GM21423 (cell line): ENCODE measurements at regions not wholly inside any gene's neighbourhood (a gene's known extent, or its start where the extent isn't known, plus 50 kb on each side); places are given as distances from the start of the nearest gene placed in this dataset.
"Not testable (repeated sequence)": the region's sequence is repeated elsewhere in the genome, so short reads cannot be mapped to it uniquely, and the experiment has no call there.

Source experiments
- ATAC-seq: cut with Tn5 transposase; IDR thresholded peaks from one replicate; pipeline ENCODE4 v1.9.1; 2021; ENCODE audit warnings: mild to moderate bottlenecking, moderate library complexity; ENCODE audit not compliant: unreplicated experiment

GRCh38 chr11:67940440-67940839 lies 63.5 kb downstream of the UNC93B1 start:
- not testable (repeated sequence) for ATAC-seq

- not testable (repeated sequence) for ATAC-seq
Observed at GRCh38 chr11:67938964-67939363, 64.9 kb downstream of the UNC93B1 start.

DNA sequence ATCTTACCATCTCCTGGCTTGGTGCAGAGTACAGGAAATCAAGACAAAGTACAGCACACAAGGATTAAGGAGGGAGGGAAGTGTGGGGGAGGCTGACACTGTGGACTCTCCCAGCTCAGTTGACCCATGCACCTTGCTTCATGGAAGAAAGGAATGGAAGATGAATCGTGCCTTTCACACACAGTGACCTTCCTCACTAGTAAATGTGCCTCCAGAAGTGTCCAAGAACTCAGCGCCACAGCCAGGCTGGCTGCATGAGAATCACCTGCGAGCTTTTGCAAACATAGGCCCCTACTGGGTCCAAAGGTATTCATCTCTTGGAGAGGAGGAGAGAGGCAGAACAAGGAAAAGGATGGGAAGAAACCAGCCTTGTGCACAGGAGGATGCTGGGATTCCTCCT lies 65.5 kb downstream of the UNC93B1 start:
- not testable (repeated sequence) for ATAC-seq

DNA sequence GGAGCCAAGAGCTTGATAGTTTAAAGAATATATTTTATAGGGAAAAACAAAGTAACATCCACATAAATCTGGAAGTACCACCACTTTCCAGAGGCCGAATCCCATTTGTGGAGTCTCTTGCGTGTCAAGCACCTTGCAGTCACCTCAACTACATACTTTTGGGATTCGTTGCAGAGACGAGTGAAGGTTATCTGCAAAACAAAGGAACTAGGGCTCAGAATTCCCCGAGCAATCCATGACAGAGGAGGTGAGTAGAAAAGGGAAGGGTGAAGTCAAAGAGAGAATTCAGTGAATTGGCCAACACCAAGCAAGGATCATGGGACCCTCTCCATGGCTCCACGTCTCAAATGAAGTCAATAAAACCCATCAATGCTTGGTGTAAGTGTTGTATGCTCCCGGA lies 80.3 kb downstream of the UNC93B1 start:
- ATAC-seq = not testable (repeated sequence)

DNA sequence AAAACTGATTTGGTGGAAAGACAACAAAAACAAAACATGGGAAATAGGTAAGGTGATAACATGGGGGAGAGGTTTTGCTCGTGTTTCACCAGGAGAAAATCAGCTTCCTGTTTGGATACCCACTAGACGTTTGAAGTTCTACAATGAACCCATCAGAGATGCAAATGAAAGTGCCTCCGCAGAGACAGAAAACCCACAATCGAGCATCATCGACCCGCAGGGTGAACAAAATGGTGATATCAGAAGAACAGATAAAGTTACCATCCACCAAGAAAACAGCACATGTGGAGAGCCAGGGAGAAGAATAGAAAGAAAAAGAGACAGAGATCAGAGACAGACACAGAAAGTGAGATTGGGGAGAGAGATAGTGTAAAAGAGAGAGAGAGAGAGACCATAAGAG lies 83.4 kb downstream of the UNC93B1 start:
- not testable (repeated sequence) for ATAC-seq

DNA sequence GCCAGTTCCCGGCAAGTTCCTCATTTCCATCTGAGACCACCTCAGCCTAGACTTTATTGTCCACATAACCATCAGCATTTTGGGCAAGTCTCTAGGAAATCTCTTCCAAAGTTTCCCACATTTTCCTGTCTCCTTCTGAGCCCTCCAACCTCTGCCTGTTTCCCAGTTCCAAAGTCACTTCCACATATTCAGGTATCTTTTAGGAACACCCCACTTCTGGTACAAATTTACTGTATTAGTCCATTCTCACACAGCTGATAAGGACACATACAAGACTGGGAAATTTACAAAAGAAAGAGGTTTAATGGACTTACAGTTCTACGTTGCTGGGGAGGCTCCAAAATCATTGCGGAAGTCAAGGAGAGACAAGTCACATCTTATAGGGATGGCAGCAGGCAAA lies 91.7 kb downstream of the UNC93B1 start:
- not testable (repeated sequence) for ATAC-seq

DNA sequence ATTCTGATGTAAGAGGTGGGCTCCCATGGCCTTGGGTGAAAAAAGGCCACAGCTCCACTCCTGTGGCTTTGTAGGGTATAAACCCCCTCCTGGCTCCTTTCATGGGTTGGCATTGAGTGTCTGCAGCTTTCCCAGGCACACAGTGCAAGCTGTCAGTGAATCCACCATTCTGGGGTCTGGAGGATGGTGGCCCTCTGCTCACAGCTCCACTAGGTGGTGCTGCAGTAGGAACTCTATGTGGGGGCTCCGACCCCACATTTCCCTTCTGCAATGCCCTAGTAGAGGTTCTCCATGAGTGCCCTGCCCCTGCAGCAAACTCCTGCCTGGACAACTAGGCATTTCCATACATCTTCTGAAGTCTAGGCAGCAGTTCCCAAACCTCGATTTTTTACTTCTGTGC lies 92.7 kb downstream of the UNC93B1 start:
- ATAC-seq = not testable (repeated sequence)

- ATAC-seq = not testable (repeated sequence)
Observed at GRCh38 chr11:67910803-67911202, 93.1 kb downstream of the UNC93B1 start.

- ATAC-seq = not testable (repeated sequence)
Observed at GRCh38 chr11:67906969-67907368, 96.9 kb downstream of the UNC93B1 start.

DNA sequence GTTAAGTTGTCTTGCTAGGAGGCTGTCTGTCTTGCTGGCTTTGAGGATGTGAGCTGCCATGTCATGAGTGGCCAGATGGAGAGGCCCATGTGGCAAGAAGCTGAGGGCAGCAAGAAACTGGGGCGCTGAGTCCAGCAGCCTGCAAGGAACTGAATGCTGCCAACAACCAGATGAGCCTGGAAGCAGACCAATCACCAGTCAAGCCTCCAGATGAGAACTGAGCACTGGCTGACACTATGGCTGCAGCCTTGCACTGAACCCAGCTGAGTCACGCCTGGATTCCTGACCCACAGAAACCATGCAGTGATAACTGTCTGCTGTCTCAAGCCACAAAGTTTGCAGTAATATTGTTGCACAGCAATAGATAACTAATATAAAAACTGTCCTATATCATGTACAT lies 104.4 kb downstream of the UNC93B1 start:
- not testable (repeated sequence) for ATAC-seq

- ATAC-seq = not testable (repeated sequence)
Observed at GRCh38 chr11:67893487-67893886, 110.4 kb downstream of the UNC93B1 start.

GRCh38 chr11:67889646-67890045 lies 114.3 kb downstream of the UNC93B1 start:
- ATAC-seq = not testable (repeated sequence)

- not testable (repeated sequence) for ATAC-seq
Observed at GRCh38 chr11:67888056-67888455, 115.8 kb downstream of the UNC93B1 start.

GRCh38 chr11:67886672-67887071 lies 117.2 kb downstream of the UNC93B1 start:
- not testable (repeated sequence) for ATAC-seq

- ATAC-seq = not testable (repeated sequence)
Observed at GRCh38 chr11:67886207-67886606, 117.7 kb downstream of the UNC93B1 start.

- ATAC-seq = not testable (repeated sequence)
Observed at GRCh38 chr11:67885574-67885973, 118.3 kb downstream of the UNC93B1 start.

- ATAC-seq = not testable (repeated sequence)
Observed at GRCh38 chr11:67884761-67885558, 118.9 kb downstream of the UNC93B1 start.

DNA sequence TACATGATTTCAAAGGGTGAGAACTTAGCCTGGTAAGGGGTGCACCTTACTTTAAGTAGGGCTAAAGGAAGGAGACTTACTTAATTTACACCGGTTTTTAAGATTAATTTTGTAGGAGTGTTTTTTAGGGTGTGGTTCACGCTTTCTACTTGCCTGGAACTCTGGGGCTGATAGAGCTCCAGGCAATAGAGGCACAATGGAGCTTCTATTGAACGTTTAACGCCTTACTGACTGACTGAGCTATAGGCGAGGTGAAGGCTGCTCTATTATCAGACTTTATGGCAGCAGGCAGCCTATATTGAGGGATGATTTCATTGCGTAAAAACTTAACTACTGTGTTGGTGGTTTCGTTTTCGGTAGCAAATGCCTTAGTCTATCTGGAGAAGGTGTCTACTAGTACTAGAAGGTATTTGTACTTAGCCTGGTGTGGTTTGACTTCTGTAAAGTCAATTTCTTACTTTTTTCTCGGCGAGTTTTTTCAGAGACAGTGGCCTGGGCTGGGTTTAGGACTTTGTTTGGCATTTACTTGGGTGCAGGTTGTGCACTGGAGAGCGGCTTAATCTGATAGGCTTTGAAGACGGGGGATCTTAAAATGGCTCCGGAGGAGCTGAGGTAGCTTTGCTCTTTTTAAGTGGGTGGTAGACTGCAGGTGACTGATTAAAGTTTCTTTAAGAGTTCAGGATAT lies 119.7 kb downstream of the UNC93B1 start:
- ATAC-seq = not testable (repeated sequence)

- not testable (repeated sequence) for ATAC-seq
Observed at GRCh38 chr11:67882304-67882703, 121.6 kb downstream of the UNC93B1 start.

- ATAC-seq = not testable (repeated sequence)
Observed at GRCh38 chr11:67881836-67882235, 122.1 kb downstream of the UNC93B1 start.

- ATAC-seq = not testable (repeated sequence)
Observed at GRCh38 chr11:67880594-67881196, 123.2 kb downstream of the UNC93B1 start.
